Peyer's patch (tissue), 4 donors: ENCODE measurements at regions not wholly inside any gene's neighbourhood (a gene's known extent, or its start where the extent isn't known, plus 50 kb on each side); places are given as distances from the start of the nearest gene placed in this dataset.

Experiments
- POLR2A ChIP-seq, 2 donors: fragments of 450-650 bp; IDR thresholded peaks; one replicate each; pipeline ENCODE4 v1.5.1; 2017; ENCODE audit warnings: antibody characterized with exemption in 2 of 2, mild to moderate bottlenecking in 2 of 2, moderate library complexity in 2 of 2
- TF ChIP-seq, protein P1 (sequence below), 6 experiments: fragments of 450-650 bp in 4 of 6; fragments of 200-600 bp in 2 of 6; sonication (generic) in 1 of 6; IDR thresholded peaks; one replicate each; pipeline ENCODE4 v1.5.1; 2017 to 2019; ENCODE audit warnings: antibody characterized with exemption in 6 of 6, mild to moderate bottlenecking in 3 of 6, moderate library complexity in 1 of 6

DNA sequence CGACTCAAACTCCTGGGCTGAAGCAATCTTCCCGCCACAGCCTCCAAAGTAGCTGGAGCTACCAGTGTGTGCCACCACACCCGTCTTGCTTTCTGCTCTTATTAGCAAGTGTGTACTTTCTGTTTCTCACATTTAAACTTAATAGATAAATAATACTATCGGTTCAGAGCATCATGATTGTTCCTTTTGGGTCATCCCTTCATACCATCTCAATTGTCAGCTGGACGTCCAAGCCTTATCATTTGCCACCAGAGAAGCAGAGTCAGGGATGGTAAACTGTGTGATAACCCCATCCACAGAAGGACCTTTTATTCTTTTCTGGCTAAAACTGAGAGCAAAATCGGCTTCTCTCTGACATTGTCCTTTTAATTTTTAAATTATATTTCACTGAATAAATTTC lies 279.8 kb upstream of the GOT2 start:
- TF ChIP-seq, protein P1, sequence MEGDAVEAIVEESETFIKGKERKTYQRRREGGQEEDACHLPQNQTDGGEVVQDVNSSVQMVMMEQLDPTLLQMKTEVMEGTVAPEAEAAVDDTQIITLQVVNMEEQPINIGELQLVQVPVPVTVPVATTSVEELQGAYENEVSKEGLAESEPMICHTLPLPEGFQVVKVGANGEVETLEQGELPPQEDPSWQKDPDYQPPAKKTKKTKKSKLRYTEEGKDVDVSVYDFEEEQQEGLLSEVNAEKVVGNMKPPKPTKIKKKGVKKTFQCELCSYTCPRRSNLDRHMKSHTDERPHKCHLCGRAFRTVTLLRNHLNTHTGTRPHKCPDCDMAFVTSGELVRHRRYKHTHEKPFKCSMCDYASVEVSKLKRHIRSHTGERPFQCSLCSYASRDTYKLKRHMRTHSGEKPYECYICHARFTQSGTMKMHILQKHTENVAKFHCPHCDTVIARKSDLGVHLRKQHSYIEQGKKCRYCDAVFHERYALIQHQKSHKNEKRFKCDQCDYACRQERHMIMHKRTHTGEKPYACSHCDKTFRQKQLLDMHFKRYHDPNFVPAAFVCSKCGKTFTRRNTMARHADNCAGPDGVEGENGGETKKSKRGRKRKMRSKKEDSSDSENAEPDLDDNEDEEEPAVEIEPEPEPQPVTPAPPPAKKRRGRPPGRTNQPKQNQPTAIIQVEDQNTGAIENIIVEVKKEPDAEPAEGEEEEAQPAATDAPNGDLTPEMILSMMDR (IDR thresholded peaks at IDR 0.05): no peak
- TF ChIP-seq POLR2A (IDR thresholded peaks at IDR 0.05): no peak
